Left ventricle myocardium inferior (tissue), 1 donor: ENCODE measurements at regions not wholly inside any gene's neighbourhood (a gene's known extent, or its start where the extent isn't known, plus 50 kb on each side); places are given as distances from the start of the nearest gene placed in this dataset.

Experiments used
- DNase-seq: peaks from one replicate; pipeline ENCODE4 v3.0.0-alpha.2; 2020
- H3K27ac ChIP-seq: fragments of 200-600 bp; replicated peaks from 2 replicates; pipeline ENCODE4 v1.8.0; 2021
- H3K27me3 ChIP-seq: fragments of 200-600 bp; 2 replicates; pipeline ENCODE4 v1.8.0; 2021; ENCODE audit warnings: low read depth
- H3K36me3 ChIP-seq: fragments of 200-600 bp; 2 replicates; pipeline ENCODE4 v1.8.0; 2021
- H3K4me1 ChIP-seq: fragments of 200-600 bp; 2 replicates; pipeline ENCODE4 v1.8.0; 2021
- H3K4me3 ChIP-seq: fragments of 200-600 bp; 2 replicates; pipeline ENCODE4 v1.8.0; 2021; ENCODE audit warnings: mild to moderate bottlenecking, moderate library complexity
- H3K9me3 ChIP-seq: fragments of 200-600 bp; replicated peaks from 2 replicates; pipeline ENCODE4 v1.8.0; 2021
- CTCF ChIP-seq: fragments of 200-600 bp; IDR thresholded peaks from 2 replicates; pipeline ENCODE4 v1.8.0; 2021; ENCODE audit warnings: antibody characterized with exemption, mild to moderate bottlenecking, borderline replicate concordance
- intact Hi-C: fragments of 100-400 bp; cut with micrococcal nuclease; formaldehyde crosslinking; loops from one replicate; pipeline ENCODE4 v1.11.0; 2022
- donor health status: DM: no; HTN: yes; CAD: no; lungs with severe emphysema.

- Histone ChIP-seq H3K4me3 (no peak overlapping the region), H3K4me1 (no peaks in the 10 kb centered on the region), H3K36me3 (no peaks in the 10 kb centered on the region), H3K9me3 (no peaks in the 10 kb centered on the region), H3K27me3 (no peaks in the 10 kb centered on the region), H3K27ac (no peak overlapping the region)
- TF ChIP-seq CTCF, result no peak
- DNase-seq, result no peak
- intact Hi-C loops, result no loop called here
Observed at GRCh38 chrX:25527156-25527555, 511.4 kb upstream of the ARX start.

GRCh38 chrX:25527596-25527995 is 511.8 kb upstream of the ARX start:
- DNase-seq, result no peak
- Histone ChIP-seq H3K27ac (no peak overlapping the region), H3K36me3 (no peaks in the 10 kb centered on the region), H3K4me3 (no peak overlapping the region), H3K4me1 (no peaks in the 10 kb centered on the region), H3K27me3 (no peaks in the 10 kb centered on the region), H3K9me3 (no peaks in the 10 kb centered on the region)
- intact Hi-C loops, result no loop called here
- no peak for TF ChIP-seq CTCF

DNA sequence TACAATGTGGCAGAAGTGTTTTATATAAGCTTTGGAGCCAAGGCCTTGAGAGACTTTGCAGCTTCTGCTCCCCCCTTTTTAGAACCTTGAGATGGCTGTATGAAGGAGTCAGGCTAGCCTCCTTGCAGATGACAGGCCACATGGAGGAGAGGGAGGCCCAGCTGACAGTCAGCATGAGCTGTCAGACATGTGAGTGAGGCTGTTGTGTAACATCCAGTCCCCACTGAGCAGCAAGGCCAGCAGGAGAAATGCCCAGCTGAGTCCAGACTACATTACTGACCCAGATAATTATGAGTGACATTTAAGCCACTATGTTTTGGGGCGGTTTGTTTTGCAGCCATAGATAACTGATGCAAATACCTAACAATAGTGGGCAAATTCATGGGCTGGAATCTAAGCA is 515.3 kb upstream of the ARX start:
- DNase-seq, result no peak
- intact Hi-C loops, result no loop called here
- Histone ChIP-seq H3K27ac (no peak overlapping the region), H3K9me3 (no peaks in the 10 kb centered on the region), H3K4me3 (no peak overlapping the region), H3K36me3 (no peaks in the 10 kb centered on the region), H3K4me1 (no peaks in the 10 kb centered on the region), H3K27me3 (no peaks in the 10 kb centered on the region)
- TF ChIP-seq CTCF, result no peak

DNA sequence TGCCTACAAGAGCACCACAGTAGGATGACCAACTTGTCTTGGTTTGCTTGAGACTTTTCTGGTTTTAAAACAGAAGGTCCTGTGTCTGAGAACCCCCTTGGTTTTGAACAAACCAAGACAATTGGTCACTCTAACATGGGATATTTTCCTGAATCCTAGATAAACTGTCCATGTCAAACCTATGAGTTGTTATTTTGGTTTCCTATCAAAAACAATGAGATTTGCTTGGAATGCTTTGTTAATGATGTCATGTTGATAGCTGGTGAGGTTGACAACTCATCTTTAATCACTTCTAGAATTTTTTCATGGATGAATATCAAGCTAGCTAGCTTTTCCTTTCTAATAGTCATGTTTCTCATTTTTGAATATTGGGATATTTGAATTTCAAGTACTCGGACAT is 518.3 kb upstream of the ARX start:
- H3K27me3 ChIP-seq, result no peaks in the 10 kb centered on the region
- no peak for TF ChIP-seq CTCF
- intact Hi-C loops, result no loop called here
- H3K4me3 ChIP-seq, result no peak overlapping the region
- no peak for DNase-seq
- H3K27ac ChIP-seq, result no peak overlapping the region
- no peaks in the 10 kb centered on the region for H3K36me3 ChIP-seq
- no peaks in the 10 kb centered on the region for H3K9me3 ChIP-seq
- H3K4me1 ChIP-seq, result no peaks in the 10 kb centered on the region

DNA sequence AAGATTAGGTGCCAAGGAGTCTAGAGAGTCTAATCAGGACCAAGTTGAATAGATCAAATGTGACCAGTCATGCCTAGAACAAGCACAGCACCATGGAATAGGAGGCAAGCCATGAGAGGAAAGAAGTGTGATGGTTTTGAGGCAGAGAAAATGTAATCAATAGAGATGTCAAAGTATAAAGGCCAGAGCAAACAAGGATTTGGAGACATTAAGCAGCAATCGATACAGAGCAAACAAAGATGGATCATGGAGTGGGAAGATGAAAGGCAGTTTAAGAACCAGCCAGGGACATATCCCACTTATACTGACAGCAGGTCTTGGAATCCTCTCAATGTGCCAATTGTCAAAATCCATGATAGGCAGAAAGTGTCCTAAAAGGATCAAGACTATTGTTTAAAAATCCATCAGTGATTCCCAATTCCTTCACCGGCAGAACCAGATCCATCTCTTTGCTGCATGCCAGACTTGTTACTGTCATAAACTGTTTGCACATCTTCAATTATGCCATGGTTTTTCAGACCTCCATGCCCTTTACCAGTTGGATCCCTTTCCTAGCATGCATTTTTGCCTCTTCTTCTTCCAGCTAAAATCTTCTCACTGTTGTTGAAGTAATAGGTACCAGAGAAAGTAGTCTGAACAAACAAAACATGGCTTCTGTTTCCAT is 520.7 kb upstream of the ARX start:
- intact Hi-C loops, result no loop called here

More for the DNA sequence above, 520.7 kb upstream of the ARX start:
- H3K27ac ChIP-seq, result no peak overlapping the region
- no peaks in the 10 kb centered on the region for H3K9me3 ChIP-seq
- no peaks in the 10 kb centered on the region for H3K36me3 ChIP-seq
- H3K4me3 ChIP-seq, result no peak overlapping the region
- no peaks in the 10 kb centered on the region for H3K4me1 ChIP-seq
- no peak for DNase-seq
- TF ChIP-seq CTCF, result no peak
- no peaks in the 10 kb centered on the region for H3K27me3 ChIP-seq
